GM23338 (cell line): ENCODE measurements at regions not wholly inside any gene's neighbourhood (a gene's known extent, or its start where the extent isn't known, plus 50 kb on each side); places are given as distances from the start of the nearest gene placed in this dataset.

Experiments
- ATAC-seq: fragments of 200-7000 bp; cut with Tn5 transposase; 3 replicates; pipeline ENCODE4 v1.9.1; 2020
- DNase-seq: peaks from one replicate; pipeline ENCODE4 v3.0.0-alpha.2; 2015; ENCODE audit warnings: low spot score
- H2AFZ ChIP-seq: fragments of 200-600 bp; sonication (generic); 2 replicates; pipeline ENCODE4 v1.8.0; 2016; ENCODE audit warnings: antibody characterized with exemption, mild to moderate bottlenecking, moderate library complexity
- H3F3A ChIP-seq: fragments of 200-600 bp; sonication (generic); replicated peaks from 2 replicates; pipeline ENCODE4 v1.8.0; 2017; ENCODE audit warnings: antibody characterized with exemption, mixed run types, low read depth
- H3K27ac ChIP-seq: fragments of 200-600 bp; sonication (generic); 2 replicates; pipeline ENCODE4 v1.6.1; 2016; ENCODE audit warnings: low read depth
- H3K27me3 ChIP-seq: fragments of 200-600 bp; sonication (generic); 2 replicates; pipeline ENCODE4 v1.8.0; 2016; ENCODE audit warnings: mild to moderate bottlenecking, mixed run types, moderate library complexity; ENCODE audit not compliant: insufficient read depth
- H3K36me3 ChIP-seq: fragments of 200-600 bp; sonication (generic); 2 replicates; pipeline ENCODE4 v1.8.0; 2016; ENCODE audit warnings: mild to moderate bottlenecking; ENCODE audit not compliant: insufficient read depth
- H3K4me1 ChIP-seq: fragments of 200-600 bp; sonication (generic); 2 replicates; pipeline ENCODE4 v1.8.0; 2016; ENCODE audit warnings: mild to moderate bottlenecking, moderate library complexity; ENCODE audit not compliant: insufficient read depth
- H3K4me2 ChIP-seq: fragments of 200-600 bp; sonication (generic); 2 replicates; pipeline ENCODE4 v1.7.1; 2017; ENCODE audit warnings: mixed run types
- H3K4me3 ChIP-seq: fragments of 200-600 bp; sonication (generic); 2 replicates; pipeline ENCODE4 v1.6.1; 2016; ENCODE audit warnings: mixed run types
- H3K79me2 ChIP-seq: fragments of 200-600 bp; sonication (generic); replicated peaks from 2 replicates; pipeline ENCODE4 v1.8.0; 2017; ENCODE audit warnings: mild to moderate bottlenecking; ENCODE audit not compliant: insufficient read depth
- H3K9me2 ChIP-seq: fragments of 200-600 bp; sonication (generic); 2 replicates; pipeline ENCODE4 v1.8.0; 2017; ENCODE audit not compliant: insufficient read depth
- H4K20me1 ChIP-seq: fragments of 200-600 bp; sonication (generic); replicated peaks from 2 replicates; pipeline ENCODE4 v1.8.0; 2017; ENCODE audit warnings: mild to moderate bottlenecking; ENCODE audit not compliant: insufficient read depth
- H3K27ac Mint-ChIP-seq: 2 replicates; pipeline ENCODE4 v1.8.0; 2020; ENCODE audit warnings: inconsistent platforms, mild to moderate bottlenecking, moderate library complexity, mixed read lengths
- H3K27me3 Mint-ChIP-seq: 3 replicates; pipeline ENCODE4 v1.8.0; 2022; ENCODE audit warnings: low read depth, mild to moderate bottlenecking, moderate library complexity, mixed read lengths, inconsistent platforms; ENCODE audit not compliant: insufficient read depth, poor library complexity
- H3K36me3 Mint-ChIP-seq: 3 replicates; pipeline ENCODE4 v1.8.0; 2021; ENCODE audit warnings: low read depth, mild to moderate bottlenecking, inconsistent platforms, moderate library complexity, mixed read lengths
- H3K4me1 Mint-ChIP-seq: 3 replicates; pipeline ENCODE4 v1.8.0; 2020; ENCODE audit warnings: mild to moderate bottlenecking, inconsistent platforms, mixed read lengths
- H3K4me3 Mint-ChIP-seq: 3 replicates; pipeline ENCODE4 v1.8.0; 2021; ENCODE audit warnings: moderate library complexity, mild to moderate bottlenecking, inconsistent platforms, mixed read lengths
- H3K9me3 Mint-ChIP-seq: 3 replicates; pipeline ENCODE4 v1.8.0; 2020; ENCODE audit warnings: moderate library complexity, mild to moderate bottlenecking, inconsistent platforms, mixed read lengths
- CTCF ChIP-seq, 2 experiments: fragments of 200-600 bp in 1 of 2; sonication (generic) in 1 of 2; conservative IDR thresholded peaks; 2 replicates each; pipeline versions ENCODE4 v1.5.1 to v1.6.1; 2016 to 2017; ENCODE audit warnings: antibody characterized with exemption in 2 of 2, low read depth in 2 of 2, mild to moderate bottlenecking in 2 of 2, moderate library complexity in 1 of 2
- EZH2 ChIP-seq: fragments of 200-600 bp; sonication (generic); IDR thresholded peaks from one replicate; pipeline ENCODE4 v1.8.0; 2017; ENCODE audit warnings: antibody characterized with exemption, mild to moderate bottlenecking, low read depth; ENCODE audit not compliant: unreplicated experiment
- REST ChIP-seq: IDR thresholded peaks from one replicate; pipeline ENCODE4 v1.6.1; 2018; ENCODE audit warnings: antibody characterized with exemption; ENCODE audit not compliant: unreplicated experiment
- STAT1 ChIP-seq: IDR thresholded peaks from one replicate; pipeline ENCODE4 v1.6.1; 2016; ENCODE audit warnings: antibody characterized with exemption; ENCODE audit not compliant: unreplicated experiment
- ZNF114 ChIP-seq: fragments of 250-450 bp; sonication (Bioruptor Pico); IDR thresholded peaks from 2 replicates; pipeline ENCODE4 v1.5.0; 2020; ENCODE audit warnings: mild to moderate bottlenecking, moderate library complexity
- TF ChIP-seq, protein P1 (sequence below): IDR thresholded peaks from 2 replicates; pipeline ENCODE4 v1.6.1; 2016; ENCODE audit warnings: antibody characterized with exemption

GRCh38 chr21:41065539-41065938, 102.4 kb upstream of the BACE2 start:
- H3K4me3 Mint-ChIP-seq, result no peak overlapping the region
- ATAC-seq (no peak), DNase-seq (no peak)
- Histone ChIP-seq H3K4me2 (no peak overlapping the region), H3K4me1 (no peaks in the 10 kb centered on the region), H3K79me2 (no peaks in the 10 kb centered on the region), H4K20me1 (no peaks in the 10 kb centered on the region), H3K4me3 (no peak overlapping the region), H3K27ac (no peak overlapping the region), H3K36me3 (no peaks in the 10 kb centered on the region; the same call in 1 of the 2 replicates), H2AFZ (no peak overlapping the region), H3K9me2 (no peaks in the 10 kb centered on the region), H3K27me3 (no peaks in the 10 kb centered on the region), H3F3A (no peaks in the 10 kb centered on the region)
- H3K27ac Mint-ChIP-seq, result no peak overlapping the region
- H3K36me3 Mint-ChIP-seq, result peaks cover 19% of the 10 kb centered on the region
- peaks cover 91% of the 10 kb centered on the region for H3K9me3 Mint-ChIP-seq
- peaks cover 11% of the 10 kb centered on the region; the same call in 2 of the 3 replicates for H3K4me1 Mint-ChIP-seq
- H3K27me3 Mint-ChIP-seq, result peaks cover 12% of the 10 kb centered on the region
- TF ChIP-seq CTCF (conservative IDR thresholded peaks at IDR 0.05; ENCODE audit: low read depth in 2 of 2) (no peak), EZH2 (no peak), REST (no peak)

GRCh38 chr21:41066086-41066938, 101.6 kb upstream of the BACE2 start:
- ATAC-seq, result no peak
- Histone ChIP-seq H3K79me2 (no peaks in the 10 kb centered on the region), H2AFZ (no peak overlapping the region), H3K27me3 (no peaks in the 10 kb centered on the region), H3F3A (no peaks in the 10 kb centered on the region), H3K4me1 (no peaks in the 10 kb centered on the region), H3K4me2 (no peak overlapping the region), H3K27ac (no peak overlapping the region), H3K9me2 (no peaks in the 10 kb centered on the region), H3K4me3 (no peak overlapping the region), H4K20me1 (no peaks in the 10 kb centered on the region), H3K36me3 (no peaks in the 10 kb centered on the region; the same call in 1 of the 2 replicates)
- Mint-ChIP-seq H3K9me3 (peaks cover 90% of the 10 kb centered on the region), H3K27me3 (peaks cover 12% of the 10 kb centered on the region), H3K27ac (no peak overlapping the region), H3K4me3 (no peak overlapping the region), H3K36me3 (peaks cover 13% of the 10 kb centered on the region; the same call in 2 of the 3 replicates), H3K4me1 (peaks cover 11% of the 10 kb centered on the region; the same call in 2 of the 3 replicates)
- DNase-seq, result no peak
- TF ChIP-seq, protein P1, sequence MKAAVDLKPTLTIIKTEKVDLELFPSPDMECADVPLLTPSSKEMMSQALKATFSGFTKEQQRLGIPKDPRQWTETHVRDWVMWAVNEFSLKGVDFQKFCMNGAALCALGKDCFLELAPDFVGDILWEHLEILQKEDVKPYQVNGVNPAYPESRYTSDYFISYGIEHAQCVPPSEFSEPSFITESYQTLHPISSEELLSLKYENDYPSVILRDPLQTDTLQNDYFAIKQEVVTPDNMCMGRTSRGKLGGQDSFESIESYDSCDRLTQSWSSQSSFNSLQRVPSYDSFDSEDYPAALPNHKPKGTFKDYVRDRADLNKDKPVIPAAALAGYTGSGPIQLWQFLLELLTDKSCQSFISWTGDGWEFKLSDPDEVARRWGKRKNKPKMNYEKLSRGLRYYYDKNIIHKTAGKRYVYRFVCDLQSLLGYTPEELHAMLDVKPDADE, result no peak
- TF ChIP-seq CTCF (conservative IDR thresholded peaks at IDR 0.05; ENCODE audit: low read depth in 2 of 2), result no peak
- no peak for TF ChIP-seq ZNF114 (CRISPR knock-in tag)
- no peak for TF ChIP-seq STAT1
